Mucosa of rectum (tissue), 2 donors: ENCODE measurements at regions not wholly inside any gene's neighbourhood (a gene's known extent, or its start where the extent isn't known, plus 50 kb on each side); places are given as distances from the start of the nearest gene placed in this dataset.

Experiments used
- H3K27ac ChIP-seq, 2 donors: one replicate each; pipeline ENCODE4 v1.7.0; 2013; ENCODE audit warnings: inconsistent platforms in 2 of 2, low read depth in 2 of 2, low read length in 2 of 2
- H3K27me3 ChIP-seq, 2 donors: one replicate each; pipeline ENCODE4 v1.7.0; 2013; ENCODE audit warnings: low read length in 2 of 2; ENCODE audit not compliant: control insufficient read depth in 2 of 2, insufficient read depth in 2 of 2
- H3K36me3 ChIP-seq, 2 donors: one replicate each; pipeline ENCODE4 v1.7.0; 2013; ENCODE audit warnings: low read length in 2 of 2; ENCODE audit not compliant: control insufficient read depth in 2 of 2, insufficient read depth in 2 of 2
- H3K4me1 ChIP-seq, 2 donors: one replicate each; pipeline ENCODE4 v1.7.0; 2013; ENCODE audit warnings: low read length in 2 of 2, mild to moderate bottlenecking in 1 of 2; ENCODE audit not compliant: control insufficient read depth in 2 of 2, insufficient read depth in 2 of 2
- H3K4me3 ChIP-seq, 2 donors: one replicate each; pipeline ENCODE4 v1.7.0; 2013; ENCODE audit warnings: low read length in 2 of 2
- H3K9ac ChIP-seq, 2 donors: one replicate each; pipeline ENCODE4 v1.7.0; 2013; ENCODE audit warnings: low read length in 2 of 2, low read depth in 1 of 2, mild to moderate bottlenecking in 1 of 2
- H3K9me3 ChIP-seq, 2 donors: one replicate each; pipeline ENCODE4 v1.7.0; 2013; ENCODE audit warnings: low read length in 2 of 2; ENCODE audit not compliant: control insufficient read depth in 2 of 2
- donor health status: healthy.
- donor health status: Normal muscosa, but diverticular disease.

DNA sequence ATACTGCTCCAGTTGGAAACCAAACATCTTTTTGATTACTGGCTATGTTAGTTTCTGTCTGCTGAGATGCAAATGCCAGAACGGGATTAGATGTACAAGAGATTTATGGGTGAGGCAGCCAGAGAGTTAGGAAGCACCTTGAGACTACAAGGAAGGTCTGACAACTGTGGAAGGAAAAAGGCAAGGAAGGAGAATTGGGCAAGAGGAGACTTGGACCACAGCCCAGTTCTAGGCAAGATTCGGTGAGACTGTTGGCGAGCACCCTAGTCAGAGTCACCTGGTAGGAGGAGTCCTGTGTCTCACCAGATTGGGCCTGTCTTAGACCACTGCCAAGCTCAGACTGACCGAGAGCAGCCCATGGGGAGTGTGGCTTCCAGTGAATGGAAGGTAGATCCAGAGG lies 91.8 kb upstream of the F13A1 start:
- Histone ChIP-seq H3K4me3 (no peak overlapping the region), H3K4me1 (no peaks in the 10 kb centered on the region), H3K9ac (no peak overlapping the region), H3K27ac (no peak overlapping the region), H3K27me3 (no peaks in the 10 kb centered on the region), H3K9me3 (no peaks in the 10 kb centered on the region), H3K36me3 (no peaks in the 10 kb centered on the region)

DNA sequence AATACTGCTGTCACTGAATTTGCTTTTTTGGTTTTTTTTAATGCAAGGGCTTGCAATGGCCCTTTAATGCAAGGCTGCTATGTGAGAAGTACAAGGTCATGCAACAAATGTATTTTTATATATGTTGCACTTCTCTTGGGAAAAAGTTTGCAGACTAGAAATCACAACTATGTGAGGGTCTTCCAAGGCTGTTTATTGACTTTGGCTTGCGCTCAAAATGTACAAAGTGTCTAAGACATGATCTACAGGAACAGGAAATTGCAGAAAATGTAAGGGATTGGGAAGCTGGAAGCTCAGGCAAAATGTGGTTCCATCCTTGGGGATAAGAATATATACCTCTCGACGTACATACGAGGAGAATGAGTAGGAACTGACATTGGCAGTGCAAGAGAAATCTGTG lies 92.2 kb upstream of the F13A1 start:
- Histone ChIP-seq H3K4me3 (no peak overlapping the region), H3K4me1 (no peaks in the 10 kb centered on the region), H3K27me3 (no peaks in the 10 kb centered on the region), H3K9ac (no peak overlapping the region), H3K36me3 (no peaks in the 10 kb centered on the region), H3K9me3 (no peaks in the 10 kb centered on the region), H3K27ac (no peak overlapping the region)

DNA sequence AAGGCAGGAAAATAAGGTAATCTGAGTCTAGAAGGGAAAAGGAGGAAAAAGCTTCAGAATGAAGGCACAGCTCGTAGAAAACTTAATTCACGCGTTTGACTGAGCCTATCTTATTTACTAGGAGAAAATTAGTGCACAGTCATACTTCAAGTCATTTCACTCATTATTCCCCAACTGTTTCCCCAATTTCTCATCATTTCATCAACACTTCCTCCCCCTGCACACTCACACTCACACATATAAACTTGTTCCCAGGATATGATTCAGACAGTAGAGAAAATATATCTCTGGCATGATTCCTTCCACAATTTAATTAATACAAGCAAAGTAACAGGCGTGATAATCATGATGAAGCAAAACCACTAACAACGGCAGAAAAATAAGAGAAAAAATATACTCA lies 94.5 kb upstream of the F13A1 start:
- H3K36me3 ChIP-seq: no peaks in the 10 kb centered on the region
- H3K4me3 ChIP-seq: no peak overlapping the region
- no peaks in the 10 kb centered on the region for H3K27me3 ChIP-seq
- no peaks in the 10 kb centered on the region for H3K4me1 ChIP-seq
- no peaks in the 10 kb centered on the region for H3K9me3 ChIP-seq
- H3K9ac ChIP-seq: no peak overlapping the region
- no peak overlapping the region for H3K27ac ChIP-seq

DNA sequence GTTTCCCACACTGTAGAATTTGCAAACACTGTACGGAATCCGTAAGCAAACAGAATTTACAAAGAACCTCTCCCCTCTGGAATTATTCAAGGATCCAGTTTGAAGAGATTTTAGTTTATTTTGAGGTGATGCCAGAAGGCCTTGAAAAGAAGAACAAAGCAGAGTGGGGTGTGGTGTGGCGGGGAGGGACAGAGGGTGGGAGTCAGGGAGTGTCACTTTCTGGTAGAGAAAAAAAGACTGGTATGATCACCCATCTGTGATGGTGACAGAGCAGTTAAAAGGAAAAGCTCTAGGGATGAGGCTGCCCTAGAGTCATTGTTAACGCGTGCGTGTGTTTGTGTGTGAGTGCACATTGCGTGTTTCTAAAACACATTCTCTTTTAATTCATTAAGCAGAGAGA lies 97.0 kb upstream of the F13A1 start:
- Histone ChIP-seq H3K27ac (no peak overlapping the region), H3K9ac (no peak overlapping the region), H3K4me3 (no peak overlapping the region), H3K36me3 (no peaks in the 10 kb centered on the region), H3K4me1 (no peaks in the 10 kb centered on the region), H3K9me3 (no peaks in the 10 kb centered on the region), H3K27me3 (no peaks in the 10 kb centered on the region)

DNA sequence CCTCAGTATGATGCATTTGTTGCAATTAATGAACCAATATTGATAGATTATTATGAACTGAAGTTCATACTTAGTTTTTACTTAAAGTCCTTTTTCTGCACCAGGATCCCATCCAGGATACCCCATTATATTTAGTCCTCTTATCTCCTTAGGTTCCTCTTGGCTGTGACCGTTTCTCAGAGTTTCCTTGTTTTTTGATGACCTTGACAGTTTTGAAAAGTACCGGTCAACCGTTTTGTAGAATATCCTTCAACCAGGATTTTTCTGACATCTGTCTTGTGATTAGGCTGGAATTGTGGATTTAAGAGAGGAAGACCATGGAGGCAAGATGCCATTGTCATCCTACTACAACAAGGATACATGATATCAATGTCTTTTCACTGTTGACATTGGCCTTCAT lies 98.0 kb upstream of the F13A1 start:
- no peaks in the 10 kb centered on the region for H3K36me3 ChIP-seq
- no peaks in the 10 kb centered on the region for H3K4me1 ChIP-seq
- no peak overlapping the region for H3K4me3 ChIP-seq
- no peaks in the 10 kb centered on the region for H3K9me3 ChIP-seq
- H3K9ac ChIP-seq: no peak overlapping the region
- H3K27me3 ChIP-seq: no peaks in the 10 kb centered on the region
- H3K27ac ChIP-seq: no peak overlapping the region

DNA sequence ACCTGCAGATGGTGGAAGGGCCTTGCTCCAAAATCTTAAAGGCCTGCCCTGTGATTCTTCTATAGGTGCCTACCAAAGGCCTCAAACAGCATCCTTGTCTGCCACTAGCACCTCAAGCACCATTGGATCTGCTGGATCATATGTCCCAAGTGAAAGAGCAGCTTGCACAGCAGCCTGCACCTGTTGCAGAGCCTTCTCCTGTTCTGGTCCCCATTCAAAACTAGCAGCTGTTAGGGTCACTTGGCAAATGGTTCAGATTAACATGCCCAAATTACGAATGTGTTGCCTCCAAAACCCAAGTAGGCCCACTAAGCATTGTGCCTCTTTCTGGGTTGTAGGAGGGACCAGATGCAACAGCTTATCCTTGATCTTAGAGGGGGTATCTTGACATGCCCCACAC lies 99.6 kb upstream of the F13A1 start:
- H3K4me1 ChIP-seq: no peaks in the 10 kb centered on the region
- no peaks in the 10 kb centered on the region for H3K36me3 ChIP-seq
- H3K9ac ChIP-seq: no peak overlapping the region
- no peak overlapping the region for H3K27ac ChIP-seq
- H3K27me3 ChIP-seq: no peaks in the 10 kb centered on the region
- H3K4me3 ChIP-seq: no peak overlapping the region
- H3K9me3 ChIP-seq: no peaks in the 10 kb centered on the region

DNA sequence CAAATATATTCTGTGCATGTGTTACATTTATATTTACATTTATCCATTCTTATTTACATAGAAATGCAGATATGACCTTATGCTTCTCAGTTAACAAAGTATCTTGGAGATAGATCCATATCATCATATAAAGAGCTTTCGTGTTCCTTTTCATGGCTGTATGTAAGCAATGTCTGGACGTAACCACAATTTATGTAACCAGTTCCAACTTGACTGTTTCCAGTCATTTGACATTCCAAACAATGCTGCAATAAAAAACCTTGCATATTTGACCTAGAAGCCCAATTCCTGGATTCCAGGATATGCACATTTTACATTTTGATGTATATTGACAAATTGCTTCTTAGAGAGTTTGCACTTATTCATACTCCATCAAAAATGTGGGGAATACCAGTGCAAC lies 113.7 kb upstream of the F13A1 start:
- H3K27ac ChIP-seq: no peak overlapping the region
- no peaks in the 10 kb centered on the region for H3K27me3 ChIP-seq
- no peak overlapping the region for H3K9ac ChIP-seq
- H3K4me1 ChIP-seq: no peaks in the 10 kb centered on the region
- H3K9me3 ChIP-seq: no peaks in the 10 kb centered on the region
- H3K36me3 ChIP-seq: no peaks in the 10 kb centered on the region
- H3K4me3 ChIP-seq: no peak overlapping the region

DNA sequence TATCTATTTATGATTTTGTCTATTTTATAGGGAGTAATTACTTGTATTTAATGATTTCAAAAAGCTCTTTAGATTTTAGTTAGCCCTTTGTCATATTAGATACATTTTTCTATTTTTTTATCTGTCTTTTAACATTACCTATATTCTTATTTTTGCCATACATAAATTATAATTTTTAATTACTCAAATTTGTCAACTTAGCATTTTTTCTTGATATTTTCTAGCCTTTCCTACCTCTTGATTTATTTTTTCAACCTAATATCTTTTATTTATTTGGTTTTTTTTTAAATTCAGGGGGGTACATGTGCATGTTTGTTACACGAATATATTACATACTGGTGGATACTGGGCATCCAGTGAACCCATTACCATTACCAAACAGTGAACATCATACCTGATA lies 114.3 kb upstream of the F13A1 start:
- Histone ChIP-seq H3K27ac (no peak overlapping the region), H3K9me3 (no peaks in the 10 kb centered on the region), H3K27me3 (no peaks in the 10 kb centered on the region), H3K4me3 (no peak overlapping the region), H3K4me1 (no peaks in the 10 kb centered on the region), H3K36me3 (no peaks in the 10 kb centered on the region), H3K9ac (no peak overlapping the region)

DNA sequence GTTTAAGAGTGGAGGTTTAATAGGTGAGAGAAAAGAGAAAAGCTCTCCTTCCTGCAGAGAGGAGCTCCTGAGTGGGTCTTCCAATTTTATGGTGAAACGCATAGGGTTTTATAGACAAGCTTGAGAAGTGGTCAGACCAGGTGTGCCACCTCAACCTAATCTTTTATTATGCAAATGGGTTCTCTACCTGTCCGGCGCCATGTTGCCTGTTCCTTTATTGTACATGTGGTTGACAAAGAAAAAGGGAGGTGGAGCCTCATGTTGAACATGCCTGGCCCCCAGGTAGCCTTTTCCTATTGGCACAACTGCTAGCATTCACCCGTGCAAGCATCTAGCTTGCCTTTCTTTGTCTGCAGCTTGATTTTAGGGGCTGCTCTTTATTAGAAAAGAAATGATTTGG lies 115.9 kb upstream of the F13A1 start:
- Histone ChIP-seq H3K27ac (no peak overlapping the region), H3K36me3 (no peaks in the 10 kb centered on the region), H3K9me3 (no peaks in the 10 kb centered on the region), H3K4me1 (no peaks in the 10 kb centered on the region), H3K4me3 (no peak overlapping the region), H3K27me3 (no peaks in the 10 kb centered on the region), H3K9ac (no peak overlapping the region)

DNA sequence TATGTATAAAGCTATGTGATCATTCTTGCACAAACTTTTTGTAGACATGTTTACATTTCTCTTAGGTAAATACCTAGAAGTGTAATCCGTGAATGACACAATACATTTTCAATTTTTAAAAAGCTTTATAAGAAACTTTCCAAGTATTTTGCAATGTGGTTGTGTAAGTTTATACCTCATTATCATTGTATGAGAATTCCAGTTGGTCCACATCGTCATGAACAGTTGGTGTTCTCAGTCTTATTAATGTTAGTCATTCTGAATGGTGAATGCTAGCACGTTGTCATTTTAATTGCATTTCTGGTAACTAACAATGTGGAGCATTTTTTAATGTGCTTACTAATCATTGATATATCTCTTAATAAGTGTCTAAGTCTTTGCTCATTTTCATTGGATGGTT lies 116.5 kb upstream of the F13A1 start:
- H3K4me1 ChIP-seq: no peaks in the 10 kb centered on the region
- no peak overlapping the region for H3K4me3 ChIP-seq
- no peak overlapping the region for H3K9ac ChIP-seq
- H3K27me3 ChIP-seq: no peaks in the 10 kb centered on the region
- no peaks in the 10 kb centered on the region for H3K36me3 ChIP-seq
- H3K27ac ChIP-seq: no peak overlapping the region
- no peaks in the 10 kb centered on the region for H3K9me3 ChIP-seq

DNA sequence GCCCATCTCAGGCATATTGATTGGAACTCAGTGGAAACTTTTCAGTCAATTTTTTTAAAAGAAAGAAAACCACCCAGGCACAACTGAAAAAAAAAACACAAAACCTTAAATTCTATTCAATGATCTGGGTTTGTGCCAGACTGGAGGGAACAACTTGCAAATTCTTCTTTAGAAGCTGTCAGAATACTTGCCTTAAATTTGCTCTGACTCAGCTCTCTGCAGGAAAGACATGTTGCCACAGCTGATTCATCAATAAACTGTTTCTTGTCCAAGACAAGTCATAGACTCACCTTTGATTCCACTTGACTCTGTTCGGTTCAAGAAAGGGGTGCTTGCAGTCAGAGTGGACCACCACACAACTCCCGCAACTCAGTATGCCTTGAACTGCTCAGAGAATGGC lies 117.8 kb upstream of the F13A1 start:
- Histone ChIP-seq H3K4me3 (no peak overlapping the region), H3K27me3 (no peaks in the 10 kb centered on the region), H3K27ac (no peak overlapping the region), H3K4me1 (no peaks in the 10 kb centered on the region), H3K9me3 (no peaks in the 10 kb centered on the region), H3K36me3 (no peaks in the 10 kb centered on the region), H3K9ac (no peak overlapping the region)
